GM19043 (cell line): ENCODE measurements at regions not wholly inside any gene's neighbourhood (a gene's known extent, or its start where the extent isn't known, plus 50 kb on each side); places are given as distances from the start of the nearest gene placed in this dataset.
"Not testable (repeated sequence)": the region's sequence is repeated elsewhere in the genome, so short reads cannot be mapped to it uniquely, and the experiment has no call there.

Experiments
- ATAC-seq: cut with Tn5 transposase; IDR thresholded peaks from one replicate; pipeline ENCODE4 v1.9.1; 2021; ENCODE audit warnings: low read depth; ENCODE audit not compliant: unreplicated experiment

DNA sequence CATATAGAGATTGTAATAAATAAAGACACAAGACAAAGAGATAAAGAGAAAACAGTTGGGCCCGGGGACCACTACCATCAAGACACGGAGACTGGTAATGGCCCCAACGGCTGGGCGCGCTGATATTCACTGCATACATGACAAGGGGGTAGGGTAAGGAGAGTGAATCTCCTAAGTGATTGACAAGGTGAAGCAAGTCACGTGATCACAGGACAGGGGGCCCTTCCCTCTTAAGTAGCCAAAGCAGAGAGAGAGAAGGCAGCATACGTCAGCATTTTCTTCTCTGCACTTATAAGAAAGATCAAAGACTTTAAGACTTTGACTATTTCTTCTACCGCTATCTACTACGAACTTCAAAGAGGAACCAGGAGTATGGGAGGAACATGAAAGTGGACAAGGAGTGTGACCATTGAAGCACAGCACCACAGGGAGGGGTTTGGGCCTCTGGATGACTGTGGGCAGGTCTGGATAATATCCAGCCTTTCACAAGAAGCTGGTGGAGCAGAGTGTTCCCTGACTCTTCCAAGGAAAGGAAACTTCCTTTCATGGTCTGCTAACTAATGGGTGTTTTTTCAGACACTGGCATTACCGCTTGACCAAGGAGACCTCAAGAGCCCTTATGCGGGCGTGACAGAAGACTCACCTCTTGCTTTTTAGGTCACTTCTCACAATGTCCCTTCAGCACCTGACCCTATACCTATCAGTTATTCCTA, 75.6 kb downstream of the MRPL39 start:
- not testable (repeated sequence) for ATAC-seq

DNA sequence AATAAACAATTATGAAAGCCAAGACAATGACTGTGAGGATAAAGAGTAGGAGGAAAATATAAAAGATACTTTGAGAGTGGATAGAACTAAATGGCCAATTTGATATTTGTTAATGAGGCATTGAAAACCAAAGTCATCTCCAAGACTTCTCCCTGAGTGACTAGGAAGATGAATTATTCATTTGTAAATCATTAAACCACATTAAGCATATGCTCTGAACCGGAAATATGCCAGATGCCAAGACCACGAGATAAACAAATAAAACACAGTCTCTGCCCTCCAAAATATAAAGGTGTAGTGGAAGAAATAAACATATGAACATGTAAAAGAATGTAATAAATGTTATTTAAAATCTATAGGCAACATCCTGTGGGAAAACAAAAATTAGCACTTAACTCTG, 78.8 kb downstream of the MRPL39 start:
- ATAC-seq = no peak

DNA sequence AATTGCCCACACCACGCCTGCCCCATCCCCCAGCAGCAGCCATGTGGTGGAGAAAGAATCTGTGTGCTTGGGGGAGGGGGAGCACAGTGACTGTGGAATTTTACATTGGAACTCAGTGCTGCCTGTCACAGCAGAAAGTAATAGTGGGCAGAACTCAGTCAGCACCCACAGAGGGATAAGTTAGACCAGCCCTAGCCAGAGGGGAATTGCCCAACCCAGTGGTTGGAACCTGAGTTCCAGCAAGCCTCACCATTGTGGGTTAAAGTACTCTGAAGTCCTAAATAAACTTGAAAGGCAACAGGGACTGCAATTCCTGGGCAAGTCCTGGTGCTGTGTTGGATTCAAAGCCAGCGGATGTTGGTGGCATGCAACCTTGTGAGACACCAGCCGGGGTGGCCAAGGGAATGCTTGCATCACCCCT, 88.8 kb downstream of the MRPL39 start:
- ATAC-seq = no peak

DNA sequence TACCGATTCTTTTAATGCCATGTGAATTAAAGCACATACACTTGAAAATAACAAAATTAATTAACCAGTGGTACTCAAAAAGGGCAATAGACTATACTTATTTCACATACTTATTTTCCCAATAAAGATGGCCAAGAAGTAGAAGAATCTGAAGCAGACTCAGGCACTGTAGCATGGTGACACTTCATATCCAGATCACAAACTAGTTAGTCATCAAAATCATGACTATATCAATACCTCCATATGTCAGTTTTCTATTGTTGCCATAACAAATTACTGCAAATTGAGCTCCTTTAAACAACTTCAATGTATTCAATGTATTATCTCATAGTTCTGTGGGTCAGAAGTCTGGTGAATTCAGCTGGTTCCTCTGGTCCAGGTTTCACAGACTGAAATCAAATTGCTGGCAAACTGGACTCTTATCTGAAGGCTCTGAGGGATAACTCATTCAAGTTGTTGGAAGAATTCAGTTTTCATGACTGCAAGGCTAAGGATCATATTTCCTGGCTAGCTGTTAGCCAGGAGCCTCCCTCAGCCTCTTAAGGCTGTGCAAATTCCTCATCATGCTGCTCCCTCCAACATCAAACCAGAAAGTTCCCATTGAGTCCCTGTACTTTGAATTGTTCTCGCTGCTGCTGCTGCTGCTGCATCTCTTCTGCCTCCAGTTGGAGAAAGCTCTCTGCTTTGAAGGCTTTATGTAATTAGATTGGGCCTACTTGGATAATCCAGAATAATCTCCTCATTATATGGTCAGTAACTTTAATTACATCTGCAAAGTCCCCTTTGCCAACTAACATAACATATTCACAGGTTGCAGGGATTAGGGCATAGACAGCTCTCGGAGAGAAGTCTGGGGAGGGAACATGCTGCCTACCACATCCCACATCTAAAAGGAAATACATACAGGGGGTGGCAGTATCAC, 91.5 kb downstream of the MRPL39 start:
- no peak for ATAC-seq

DNA sequence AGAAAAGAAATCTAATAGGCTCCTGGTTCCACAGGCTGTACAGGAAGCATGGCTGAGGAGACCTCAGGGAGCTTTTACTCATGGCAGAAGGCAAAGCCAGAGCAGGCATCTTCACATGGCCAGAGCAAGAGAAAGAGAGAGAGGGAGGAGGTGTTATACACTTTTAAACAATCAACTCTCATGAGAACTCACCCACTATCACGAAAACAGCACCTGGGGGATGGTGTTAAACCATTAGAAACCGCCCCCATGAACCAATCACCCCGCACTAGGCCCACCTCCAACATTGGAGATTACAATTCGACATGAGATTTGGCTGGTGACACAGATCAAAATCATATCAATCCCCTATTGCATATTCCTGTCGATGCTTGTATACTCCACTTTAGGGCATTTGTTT, 93.5 kb downstream of the MRPL39 start:
- ATAC-seq = no peak

DNA sequence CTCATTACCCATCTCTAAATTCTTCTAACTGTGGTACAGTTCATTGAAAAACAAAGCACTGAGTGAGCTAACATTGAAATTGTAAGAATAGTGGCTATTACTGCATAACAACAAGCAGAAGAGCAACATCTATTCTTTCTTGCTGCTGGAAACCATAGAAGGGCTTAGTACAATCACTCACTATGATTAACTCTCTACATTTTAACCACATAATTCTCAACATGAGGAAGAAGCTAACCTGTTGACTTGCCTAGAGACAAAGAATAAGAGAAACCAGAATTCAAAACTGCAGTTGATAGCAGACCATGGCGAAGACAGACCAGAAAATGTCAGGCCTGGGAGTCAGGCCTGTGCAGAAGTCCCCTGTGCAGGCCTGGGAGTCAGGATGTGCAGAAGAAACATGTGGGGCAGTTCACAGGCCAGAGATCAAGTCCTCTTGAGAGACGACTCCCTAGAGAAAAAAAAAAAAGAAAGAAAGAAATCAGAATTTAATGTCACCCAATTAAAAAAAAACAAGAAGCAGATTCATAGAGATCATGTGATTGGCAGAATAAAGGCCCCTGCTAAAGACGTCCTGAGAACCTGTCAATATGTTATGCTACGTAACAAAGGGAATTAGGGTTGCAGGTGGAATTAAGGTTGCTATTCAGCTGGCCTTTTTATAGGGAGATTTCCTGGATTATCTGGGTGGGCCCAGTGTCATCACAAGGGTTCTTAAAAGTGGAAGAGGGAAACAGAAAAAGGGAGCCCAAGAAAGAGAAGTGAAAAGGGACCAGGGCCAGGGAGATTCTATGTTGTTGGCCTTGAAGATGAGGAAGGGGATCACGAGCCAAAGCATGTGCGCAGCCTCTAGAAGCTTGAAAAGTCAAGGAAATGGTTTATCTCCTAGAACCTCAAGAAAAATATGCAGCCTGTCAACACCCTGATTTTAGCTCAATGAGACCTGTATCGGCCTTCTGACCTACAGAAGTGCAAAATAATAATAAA, 94.9 kb downstream of the MRPL39 start:
- no peak for ATAC-seq

DNA sequence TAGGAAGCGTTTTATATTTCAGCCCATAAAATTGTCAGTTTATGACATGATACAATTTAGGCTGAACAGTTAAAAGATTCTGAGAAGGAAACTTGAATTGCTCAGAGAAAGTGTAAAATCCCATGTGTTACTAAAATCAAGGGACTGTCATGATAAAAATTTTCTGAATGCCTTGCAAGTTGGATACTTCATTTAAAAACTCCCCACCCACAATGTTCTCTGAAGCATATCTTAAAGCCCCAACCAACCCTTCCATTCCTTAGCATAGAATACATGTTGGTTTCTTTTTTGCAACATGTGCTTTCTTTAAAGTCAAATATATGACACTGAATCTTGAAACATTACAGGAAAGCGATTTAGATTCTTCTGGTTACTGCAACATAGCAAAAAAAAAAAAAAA, 97.4 kb downstream of the MRPL39 start:
- no peak for ATAC-seq

DNA sequence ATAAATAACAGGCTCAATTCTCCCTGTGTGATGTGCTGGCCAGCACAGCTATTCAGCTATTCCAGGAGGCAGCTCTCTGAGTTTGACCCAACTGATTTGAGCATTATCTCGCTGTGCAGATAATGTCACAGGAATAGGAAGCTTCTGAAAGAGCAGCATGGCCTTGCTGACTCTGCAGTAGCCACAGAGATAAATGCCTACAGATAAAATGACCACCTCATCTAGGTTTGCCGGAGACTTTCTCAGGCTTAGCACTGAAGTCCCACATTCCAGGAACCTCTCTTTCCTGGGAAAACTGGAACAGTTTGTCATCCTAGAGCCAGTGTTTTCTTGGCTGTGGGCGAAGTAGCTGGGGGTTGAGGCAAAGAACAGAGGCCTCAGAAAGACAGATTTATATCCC, 98.9 kb downstream of the MRPL39 start:
- no peak for ATAC-seq

DNA sequence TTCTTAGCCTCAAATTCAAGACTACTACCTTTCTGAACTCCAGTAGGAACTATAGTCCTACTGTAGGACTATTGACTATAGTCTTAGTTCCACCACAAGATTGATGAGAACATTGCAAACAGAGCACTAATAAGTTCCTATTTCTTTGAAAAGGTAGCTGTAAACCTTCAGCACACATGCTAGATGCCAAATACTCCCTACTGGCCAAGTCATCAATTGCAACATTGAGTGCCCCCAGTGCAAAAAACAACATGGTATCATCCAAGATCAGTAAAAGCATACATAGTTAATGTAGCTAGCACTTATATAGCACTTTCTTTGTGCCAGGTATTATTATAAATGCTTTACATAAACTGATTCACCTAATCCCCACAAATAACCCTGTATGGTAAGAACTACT, 99.8 kb downstream of the MRPL39 start:
- peak; percentile 39 for ATAC-seq

DNA sequence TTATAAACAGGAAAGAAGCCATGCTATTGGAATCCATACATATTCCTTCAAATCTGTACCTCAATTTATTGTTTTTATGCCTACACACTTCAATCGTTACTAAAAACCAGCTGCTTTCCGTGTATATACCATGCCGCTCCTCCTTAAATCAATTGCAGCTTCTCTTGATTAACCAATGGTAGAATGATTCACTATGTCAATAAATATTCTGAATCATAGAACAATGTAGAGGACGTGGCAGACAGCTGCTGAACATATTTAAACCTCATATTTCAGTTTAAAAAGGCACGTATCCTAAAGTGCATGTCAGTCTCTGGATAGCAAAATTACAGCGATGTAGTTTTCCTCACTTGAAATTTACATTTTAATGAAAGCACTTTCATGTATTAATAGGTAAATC, 100.4 kb downstream of the MRPL39 start:
- ATAC-seq = no peak

DNA sequence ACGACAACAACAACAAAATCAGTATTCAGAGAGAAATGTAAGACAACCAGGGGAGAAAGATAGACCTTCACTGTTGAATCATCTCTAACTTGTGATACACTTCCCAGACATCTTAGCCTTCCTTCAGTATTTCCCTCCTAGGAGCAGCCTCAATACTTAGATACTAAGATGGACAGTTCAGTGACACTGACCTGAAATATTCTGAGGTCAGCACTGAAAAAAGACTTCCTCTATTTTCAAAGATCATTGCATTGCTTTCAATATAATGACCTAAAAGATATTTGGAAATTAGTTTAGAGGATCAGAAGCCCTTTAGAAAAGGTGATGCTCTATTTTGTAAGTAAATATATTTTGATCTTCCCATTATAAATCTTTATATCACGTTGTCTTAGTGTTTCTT, 101.0 kb downstream of the MRPL39 start:
- ATAC-seq = no peak

DNA sequence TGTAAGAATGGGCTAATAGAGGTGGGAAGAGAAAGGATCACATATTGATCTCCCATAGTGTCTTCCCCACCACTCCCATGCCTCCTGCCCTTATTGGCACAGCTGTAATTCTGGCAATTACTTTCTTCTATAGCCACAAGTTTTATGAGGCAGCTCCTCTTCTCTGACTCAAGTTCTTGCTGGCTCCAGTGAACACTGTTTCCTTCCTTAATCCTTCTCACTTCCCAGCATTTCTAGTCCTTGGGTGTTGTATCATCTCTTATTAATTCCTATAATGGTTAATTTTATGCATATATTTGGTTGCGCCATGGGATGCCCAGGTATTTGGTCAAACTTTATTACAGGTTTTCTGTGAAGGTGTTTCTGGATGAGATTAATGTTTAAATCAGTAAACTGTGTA, 103.3 kb downstream of the MRPL39 start:
- ATAC-seq = no peak

DNA sequence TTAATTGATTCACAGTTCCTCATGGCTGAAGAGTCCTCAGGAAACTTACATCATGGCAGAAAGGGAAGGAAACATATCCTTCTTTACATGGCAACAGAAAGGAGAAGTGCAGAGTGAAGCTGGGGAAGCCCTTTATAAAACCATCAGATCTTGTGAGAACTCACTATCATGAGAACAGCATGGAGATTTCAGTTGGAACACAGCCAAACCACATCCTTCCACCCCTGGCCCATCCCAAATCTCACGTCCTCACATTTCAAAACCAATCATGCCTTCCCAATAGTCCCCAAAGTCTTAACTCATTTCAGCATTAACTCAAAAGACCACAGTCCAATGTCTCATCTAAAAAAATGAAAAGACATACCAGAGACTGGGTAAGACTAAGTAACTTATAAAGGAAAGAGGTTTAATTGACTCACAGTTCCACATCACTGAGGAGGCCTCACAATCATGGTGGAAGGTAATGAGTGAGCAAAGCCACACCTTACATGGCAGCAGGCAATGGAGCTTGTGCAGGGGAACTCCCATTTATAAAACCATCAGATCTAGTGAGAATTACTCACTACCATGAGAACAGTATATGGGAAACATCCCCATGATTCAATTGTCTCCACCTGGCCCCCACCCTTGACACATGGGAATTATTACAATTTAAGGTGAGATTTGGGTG, 105.2 kb downstream of the MRPL39 start:
- ATAC-seq = peak; percentile 57

DNA sequence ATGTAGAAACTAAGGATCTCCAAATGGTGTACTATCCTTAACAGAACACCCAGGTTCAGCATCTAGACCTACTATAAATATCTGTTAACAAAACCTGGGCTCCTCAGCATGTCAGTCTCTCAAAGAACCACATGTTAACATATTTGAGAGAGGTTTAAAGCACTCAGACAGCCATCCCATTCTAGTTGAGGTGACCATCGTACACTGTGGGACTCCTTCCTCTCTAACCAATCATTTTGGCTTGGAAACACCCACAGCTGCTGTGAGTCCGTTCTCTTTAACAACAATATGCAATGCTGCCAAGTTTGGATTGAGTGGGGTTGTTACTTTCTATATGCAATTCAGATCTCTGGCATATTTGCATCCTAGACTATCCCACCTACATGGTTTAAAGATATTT, 105.8 kb downstream of the MRPL39 start:
- peak; percentile 12 for ATAC-seq

DNA sequence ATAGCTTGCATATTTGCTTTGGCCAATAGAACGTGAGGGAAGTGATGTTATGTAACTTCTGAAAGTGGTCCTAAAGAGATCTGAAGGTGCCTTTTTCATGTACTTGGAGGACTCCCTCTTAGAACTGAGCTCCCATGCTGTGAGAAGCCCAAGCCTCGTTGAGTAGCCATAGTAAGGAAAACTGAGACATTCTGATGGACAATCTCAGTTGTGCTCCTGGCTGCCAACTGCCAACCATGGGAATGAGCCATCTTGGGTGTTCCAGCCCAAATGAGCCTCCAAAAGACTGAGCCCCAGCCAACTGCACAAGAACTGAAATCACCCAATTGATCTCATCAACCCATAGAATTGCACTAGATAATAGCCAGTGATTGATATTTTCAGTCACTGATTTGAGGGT, 106.7 kb downstream of the MRPL39 start:
- no peak for ATAC-seq

DNA sequence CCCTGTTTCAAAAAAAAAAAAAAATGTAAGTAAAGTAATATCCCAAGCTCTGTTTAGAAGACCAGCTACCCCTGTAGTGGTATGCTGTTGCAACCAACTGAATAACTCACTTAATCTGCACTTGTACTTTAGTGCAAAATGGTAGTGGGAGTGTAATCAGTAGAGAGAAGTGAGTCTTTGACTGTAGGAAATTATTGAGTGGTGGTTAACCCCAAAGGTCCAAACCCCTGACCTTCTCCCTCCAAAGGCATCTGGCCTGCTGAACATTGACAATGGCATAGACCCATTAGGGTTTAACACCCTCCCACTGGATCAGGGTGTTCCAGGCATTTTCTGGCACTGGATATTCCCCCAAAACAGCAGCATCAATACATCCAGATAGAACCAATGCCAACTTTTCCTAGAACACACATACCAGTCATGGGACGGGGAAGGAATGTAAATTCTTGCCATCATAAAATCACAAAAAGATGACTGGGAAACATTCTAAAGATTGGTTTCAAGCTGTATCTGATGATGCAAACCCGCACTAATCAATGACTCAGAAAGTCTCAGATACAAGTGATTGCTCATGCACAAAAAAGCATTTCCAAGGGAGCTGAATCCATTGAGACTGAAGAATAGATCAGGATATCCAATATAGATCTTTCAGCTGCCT, 110.3 kb downstream of the MRPL39 start:
- no peak for ATAC-seq

DNA sequence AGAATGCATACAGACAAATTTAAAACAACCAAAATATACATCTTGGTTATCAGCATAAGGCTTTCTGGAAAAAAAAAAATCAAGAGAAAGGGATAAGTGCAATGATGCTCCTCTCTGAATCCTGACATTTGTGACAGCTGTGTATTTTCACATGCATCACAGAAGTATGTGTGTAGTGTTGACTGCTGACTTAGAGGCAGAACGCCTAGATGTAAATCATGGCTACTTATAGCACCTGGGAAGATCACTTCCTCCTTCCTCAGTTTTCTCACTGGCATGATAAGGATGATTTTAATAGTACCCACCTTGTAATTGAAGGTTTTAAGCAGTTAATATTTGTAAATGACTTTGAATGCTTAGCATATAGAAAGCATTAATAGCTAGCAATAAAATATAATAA, 112.5 kb downstream of the MRPL39 start:
- no peak for ATAC-seq

DNA sequence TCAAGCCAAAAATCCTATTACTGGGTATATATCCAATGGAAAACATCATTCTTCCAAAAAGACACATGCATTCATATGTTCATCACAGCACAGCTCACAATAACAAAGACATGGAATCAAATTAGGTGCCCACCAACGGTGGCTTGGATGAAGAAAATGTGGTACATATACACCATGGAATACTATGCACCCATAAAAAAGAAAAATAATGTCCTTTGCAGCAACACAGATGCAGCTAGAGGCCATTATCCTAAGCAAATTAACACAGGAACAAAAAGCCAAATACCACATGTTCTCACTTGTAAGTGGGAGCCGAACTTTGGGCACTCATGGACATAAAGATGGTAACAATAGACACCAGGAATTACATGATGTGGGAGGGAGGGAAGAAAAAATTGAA, 113.6 kb downstream of the MRPL39 start:
- ATAC-seq = no peak

DNA sequence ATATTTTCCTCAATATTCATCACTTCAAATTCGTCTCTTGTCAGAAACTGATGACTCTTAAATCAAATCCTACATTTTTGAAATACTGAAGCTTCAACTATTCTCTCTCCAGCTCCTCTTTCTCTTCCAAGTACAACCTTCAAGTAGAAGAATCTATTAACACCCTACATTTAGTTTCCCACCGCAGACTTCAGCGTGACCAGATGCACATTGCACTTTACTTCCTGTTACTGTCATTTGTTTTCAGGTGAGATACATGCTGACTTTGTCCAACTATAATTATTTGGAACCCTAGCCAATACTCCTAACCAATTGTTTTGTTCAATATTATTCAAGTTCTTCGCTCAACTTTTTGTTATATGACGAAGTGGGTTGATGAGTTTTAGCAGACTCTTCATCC, 116.0 kb downstream of the MRPL39 start:
- peak; percentile 37 for ATAC-seq

DNA sequence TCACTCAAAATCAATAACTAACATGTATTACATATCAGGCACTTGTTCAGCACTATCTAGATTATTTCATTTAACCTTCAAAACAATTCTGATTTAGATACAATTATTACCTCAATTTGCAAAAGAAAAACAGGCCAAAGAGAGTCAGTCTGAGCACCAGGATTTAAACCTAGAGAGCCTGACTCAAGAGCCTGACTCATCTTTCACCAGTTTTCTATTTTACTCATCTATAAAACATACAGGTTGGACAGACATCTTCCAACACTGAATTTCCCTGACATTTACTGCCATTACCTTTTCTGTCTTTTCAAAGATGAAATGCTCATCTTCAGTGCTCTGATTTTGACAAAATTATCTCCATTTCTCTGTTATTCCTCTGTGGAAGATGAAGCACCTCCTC, 116.5 kb downstream of the MRPL39 start:
- ATAC-seq = no peak
